ENCODE measurements at regions not wholly inside any gene's neighbourhood (a gene's known extent, or its start where the extent isn't known, plus 50 kb on each side); places are given as distances from the start of the nearest gene placed in this dataset.

- Histone ChIP-seq H3K9ac (ENCODE audit: low read length) (no peak overlapping the region), H3K36me3 (ENCODE audit: insufficient read depth, low read length) (no peaks in the 10 kb centered on the region), H3K4me3 (ENCODE audit: low read depth in 1 of 2, low read length in 2 of 2) (no peak overlapping the region), H3K27ac (ENCODE audit: low read depth, low read length) (no peak overlapping the region), H3K9me3 (ENCODE audit: low read length) (no peaks in the 10 kb centered on the region), H3K4me1 (ENCODE audit: insufficient read depth, low read length) (no peaks in the 10 kb centered on the region), H3K27me3 (ENCODE audit: control insufficient read depth in 1 of 2, insufficient read depth in 2 of 2, low read length in 2 of 2) (no peaks in the 10 kb centered on the region)
Measured at GRCh38 chr6:7042056-7042653, 65.6 kb upstream of the RREB1 start.

- no peak overlapping the region for H3K27ac ChIP-seq (ENCODE audit: low read depth, low read length)
- no peaks in the 10 kb centered on the region for H3K4me1 ChIP-seq (ENCODE audit: insufficient read depth, low read length)
- H3K27me3 ChIP-seq (ENCODE audit: control insufficient read depth in 1 of 2, insufficient read depth in 2 of 2, low read length in 2 of 2) = no peaks in the 10 kb centered on the region
Measured at GRCh38 chr6:7042654-7043545, 64.9 kb upstream of the RREB1 start.

GRCh38 chr6:7045331-7045730 lies 62.4 kb upstream of the RREB1 start:
- H3K27me3 ChIP-seq (ENCODE audit: control insufficient read depth in 1 of 2, insufficient read depth in 2 of 2, low read length in 2 of 2) = no peaks in the 10 kb centered on the region
- no peaks in the 10 kb centered on the region for H3K36me3 ChIP-seq (ENCODE audit: insufficient read depth, low read length)
- no peaks in the 10 kb centered on the region for H3K4me1 ChIP-seq (ENCODE audit: insufficient read depth, low read length)
- H3K4me3 ChIP-seq (ENCODE audit: low read depth in 1 of 2, low read length in 2 of 2) = no peak overlapping the region
- H3K9me3 ChIP-seq (ENCODE audit: low read length) = no peaks in the 10 kb centered on the region
- H3K9ac ChIP-seq (ENCODE audit: low read length) = no peak overlapping the region
- H3K27ac ChIP-seq (ENCODE audit: low read depth, low read length) = no peak overlapping the region

More at GRCh38 chr6:7042654-7043545, 64.9 kb upstream of the RREB1 start:
- H3K36me3 ChIP-seq (ENCODE audit: insufficient read depth, low read length) = no peaks in the 10 kb centered on the region
- H3K9ac ChIP-seq (ENCODE audit: low read length) = no peak overlapping the region
- no peak overlapping the region for H3K4me3 ChIP-seq (ENCODE audit: low read depth in 1 of 2, low read length in 2 of 2)
- no peaks in the 10 kb centered on the region for H3K9me3 ChIP-seq (ENCODE audit: low read length)

DNA sequence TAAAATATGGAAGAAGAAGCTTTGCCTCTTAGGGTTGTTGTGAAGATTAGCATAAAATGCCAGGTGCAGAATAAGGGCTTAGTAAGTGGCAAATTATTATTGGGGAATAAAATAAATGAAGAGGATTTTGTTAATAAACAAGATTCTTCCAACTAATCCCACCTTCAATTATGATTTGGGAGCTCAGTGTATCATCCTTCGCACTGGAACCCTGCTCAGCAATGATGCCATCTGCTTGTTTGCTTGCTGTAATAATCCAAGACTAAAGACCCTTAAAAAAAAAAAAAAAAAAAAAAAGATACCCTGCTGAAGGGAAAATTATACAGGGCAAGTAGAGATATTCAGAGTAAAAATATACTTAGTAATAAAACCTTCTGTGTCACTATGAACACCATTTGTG lies 62.0 kb upstream of the RREB1 start:
- Histone ChIP-seq H3K27me3 (ENCODE audit: control insufficient read depth in 1 of 2, insufficient read depth in 2 of 2, low read length in 2 of 2) (no peaks in the 10 kb centered on the region), H3K36me3 (ENCODE audit: insufficient read depth, low read length) (no peaks in the 10 kb centered on the region), H3K9ac (ENCODE audit: low read length) (no peak overlapping the region), H3K4me3 (ENCODE audit: low read depth in 1 of 2, low read length in 2 of 2) (no peak overlapping the region), H3K4me1 (ENCODE audit: insufficient read depth, low read length) (no peaks in the 10 kb centered on the region), H3K9me3 (ENCODE audit: low read length) (no peaks in the 10 kb centered on the region), H3K27ac (ENCODE audit: low read depth, low read length) (no peak overlapping the region)

GRCh38 chr6:7047128-7047527 lies 60.6 kb upstream of the RREB1 start:
- H3K9ac ChIP-seq (ENCODE audit: low read length) = no peak overlapping the region

GRCh38 chr6:7047966-7048365 lies 59.8 kb upstream of the RREB1 start:
- Histone ChIP-seq H3K27ac (ENCODE audit: low read depth, low read length) (no peak overlapping the region), H3K27me3 (ENCODE audit: control insufficient read depth in 1 of 2, insufficient read depth in 2 of 2, low read length in 2 of 2) (no peaks in the 10 kb centered on the region), H3K4me3 (ENCODE audit: low read depth in 1 of 2, low read length in 2 of 2) (no peak overlapping the region), H3K9ac (ENCODE audit: low read length) (no peak overlapping the region), H3K9me3 (ENCODE audit: low read length) (no peaks in the 10 kb centered on the region), H3K4me1 (ENCODE audit: insufficient read depth, low read length) (peaks cover 8% of the 10 kb centered on the region), H3K36me3 (ENCODE audit: insufficient read depth, low read length) (no peaks in the 10 kb centered on the region)

More at GRCh38 chr6:7047128-7047527, 60.6 kb upstream of the RREB1 start:
- H3K4me3 ChIP-seq (ENCODE audit: low read depth in 1 of 2, low read length in 2 of 2) = no peak overlapping the region
- no peaks in the 10 kb centered on the region for H3K27me3 ChIP-seq (ENCODE audit: control insufficient read depth in 1 of 2, insufficient read depth in 2 of 2, low read length in 2 of 2)
- peaks cover 4% of the 10 kb centered on the region for H3K4me1 ChIP-seq (ENCODE audit: insufficient read depth, low read length)
- H3K27ac ChIP-seq (ENCODE audit: low read depth, low read length) = no peak overlapping the region
- no peaks in the 10 kb centered on the region for H3K9me3 ChIP-seq (ENCODE audit: low read length)
- H3K36me3 ChIP-seq (ENCODE audit: insufficient read depth, low read length) = no peaks in the 10 kb centered on the region

DNA sequence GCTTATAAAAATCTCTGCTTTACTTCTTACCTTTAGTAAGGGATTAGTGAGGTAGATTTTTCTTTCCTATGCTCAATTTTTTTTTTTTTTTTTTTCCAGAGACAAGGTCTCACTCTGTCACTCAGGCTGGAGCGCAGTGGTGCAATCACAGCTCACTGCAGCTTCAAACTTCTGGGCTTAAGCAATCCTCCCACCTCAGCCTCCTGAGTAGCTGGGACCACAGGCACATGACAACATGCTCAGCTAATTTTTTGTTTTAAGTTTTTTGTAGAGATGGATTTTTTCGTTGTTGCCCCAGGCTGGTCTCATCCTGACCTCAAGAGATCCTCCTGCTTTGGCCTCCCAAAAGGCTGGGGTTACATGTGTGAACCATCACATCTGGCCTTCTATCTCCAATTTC lies 58.9 kb upstream of the RREB1 start:
- H3K27me3 ChIP-seq (ENCODE audit: control insufficient read depth in 1 of 2, insufficient read depth in 2 of 2, low read length in 2 of 2) = no peaks in the 10 kb centered on the region

GRCh38 chr6:7050004-7050403 lies 57.8 kb upstream of the RREB1 start:
- Histone ChIP-seq H3K36me3 (ENCODE audit: insufficient read depth, low read length) (no peaks in the 10 kb centered on the region), H3K27me3 (ENCODE audit: control insufficient read depth in 1 of 2, insufficient read depth in 2 of 2, low read length in 2 of 2) (no peaks in the 10 kb centered on the region), H3K4me1 (ENCODE audit: insufficient read depth, low read length) (peaks cover 8% of the 10 kb centered on the region), H3K4me3 (ENCODE audit: low read depth in 1 of 2, low read length in 2 of 2) (no peak overlapping the region), H3K27ac (ENCODE audit: low read depth, low read length) (peak overlapping the region; percentile 34), H3K9ac (ENCODE audit: low read length) (no peak overlapping the region), H3K9me3 (ENCODE audit: low read length) (no peaks in the 10 kb centered on the region)

More for the DNA sequence above, 58.9 kb upstream of the RREB1 start:
- H3K9ac ChIP-seq (ENCODE audit: low read length) = no peak overlapping the region
- no peaks in the 10 kb centered on the region for H3K9me3 ChIP-seq (ENCODE audit: low read length)
- H3K4me3 ChIP-seq (ENCODE audit: low read depth in 1 of 2, low read length in 2 of 2) = no peak overlapping the region
- H3K36me3 ChIP-seq (ENCODE audit: insufficient read depth, low read length) = no peaks in the 10 kb centered on the region
- peaks cover 8% of the 10 kb centered on the region for H3K4me1 ChIP-seq (ENCODE audit: insufficient read depth, low read length)
- H3K27ac ChIP-seq (ENCODE audit: low read depth, low read length) = no peak overlapping the region

GRCh38 chr6:7050872-7051779 lies 56.6 kb upstream of the RREB1 start:
- no peak overlapping the region for H3K9ac ChIP-seq (ENCODE audit: low read length)
- no peaks in the 10 kb centered on the region for H3K36me3 ChIP-seq (ENCODE audit: insufficient read depth, low read length)
- H3K4me1 ChIP-seq (ENCODE audit: insufficient read depth, low read length) = peaks cover 8% of the 10 kb centered on the region
- H3K9me3 ChIP-seq (ENCODE audit: low read length) = no peaks in the 10 kb centered on the region
- H3K27ac ChIP-seq (ENCODE audit: low read depth, low read length) = peak overlapping the region; percentile 61
- H3K27me3 ChIP-seq (ENCODE audit: control insufficient read depth in 1 of 2, insufficient read depth in 2 of 2, low read length in 2 of 2) = no peaks in the 10 kb centered on the region
- peak overlapping the region; percentile 63 to 74 for H3K4me3 ChIP-seq (ENCODE audit: low read depth in 1 of 2, low read length in 2 of 2)

GRCh38 chr6:7051780-7052442 lies 55.9 kb upstream of the RREB1 start:
- no peaks in the 10 kb centered on the region for H3K36me3 ChIP-seq (ENCODE audit: insufficient read depth, low read length)
- H3K27me3 ChIP-seq (ENCODE audit: control insufficient read depth in 1 of 2, insufficient read depth in 2 of 2, low read length in 2 of 2) = no peaks in the 10 kb centered on the region
- peak overlapping the region; percentile 61 for H3K27ac ChIP-seq (ENCODE audit: low read depth, low read length)
- peaks cover 8% of the 10 kb centered on the region for H3K4me1 ChIP-seq (ENCODE audit: insufficient read depth, low read length)
- H3K9ac ChIP-seq (ENCODE audit: low read length) = no peak overlapping the region
- no peaks in the 10 kb centered on the region for H3K9me3 ChIP-seq (ENCODE audit: low read length)
- peak overlapping the region; percentile 63 to 74 for H3K4me3 ChIP-seq (ENCODE audit: low read depth in 1 of 2, low read length in 2 of 2)
